K562 (cell line): ENCODE measurements at regions not wholly inside any gene's neighbourhood (a gene's known extent, or its start where the extent isn't known, plus 50 kb on each side); places are given as distances from the start of the nearest gene placed in this dataset.
"Not testable (repeated sequence)": the region's sequence is repeated elsewhere in the genome, so short reads cannot be mapped to it uniquely, and the experiment has no call there.

Experiments used
- ATAC-seq: fragments of 200-7000 bp; cut with Tn5 transposase; 3 replicates; pipeline ENCODE4 v1.9.1; 2020; ENCODE audit warnings: moderate library complexity
- BruUV-seq: library from RNA; stranded (reverse); fragments of 400-500 nt; replicated peaks from 2 replicates; lab custom pipeline; 2021; lab: Mats Ljungman, UMichigan
- CTCF ChIA-PET: fragments of 300-600 bp; formaldehyde crosslinking; extraction: SDS; loops from one replicate; lab custom pipeline; 2021; ENCODE audit warnings: low intra/inter-chr PET ratio; lab: Yijun Ruan, JAX
- POLR2A ChIA-PET: fragments of 300-600, 350-650 bp; sonication (Branson Sonifier 250); formaldehyde crosslinking; extraction: SDS; loops from one replicate; lab custom pipeline; 2021; ENCODE audit warnings: antibody characterized with exemption, inconsistent platforms; lab: Yijun Ruan, JAX
- DNase-seq, 4 experiments: peaks; one replicate each; pipeline versions ENCODE4 v3.0.0 to v3.0.0-alpha.2; 2011 to 2018; ENCODE audit warnings: low spot score in 3 of 4, mixed read lengths in 3 of 4; ENCODE audit errors: extremely low read depth in 1 of 4
- FAIRE-seq: peaks from 2 replicates; lab custom pipeline; 2011; peaks lifted over from hg19 to GRCh38; lab: Jason Lieb, UNC
- H2AFZ ChIP-seq: 2 replicates; pipeline ENCODE4 v1.6.0; 2011; ENCODE audit warnings: low read depth, low read length, control low read depth, inconsistent platforms
- H3K27ac ChIP-seq: fragments of 200-600 bp; 3 replicates; pipeline ENCODE4 v1.8.0; 2011; ENCODE audit warnings: low read depth, mild to moderate bottlenecking, control low read depth, inconsistent platforms, low read length, moderate library complexity, mixed read lengths; ENCODE audit errors: extremely low read depth
- H3K27me3 ChIP-seq, 2 experiments: fragments of 300-600 bp in 1 of 2; 2 replicates in 1 of 2; 3 replicates in 1 of 2; pipeline versions ENCODE4 v1.6.0 to v1.8.0; 2011; ENCODE audit warnings: inconsistent platforms in 2 of 2, low read length in 2 of 2, mild to moderate bottlenecking in 1 of 2, mixed read lengths in 1 of 2, moderate library complexity in 1 of 2; ENCODE audit not compliant: control insufficient read depth in 2 of 2, insufficient read depth in 2 of 2
- H3K36me3 ChIP-seq: fragments of 300-600 bp; 3 replicates; pipeline ENCODE4 v1.8.0; 2011; ENCODE audit warnings: mild to moderate bottlenecking, low read length, inconsistent platforms; ENCODE audit not compliant: control insufficient read depth, insufficient read depth
- H3K4me1 ChIP-seq, 2 experiments: fragments of 200-600 bp in 1 of 2; replicated peaks in 1 of 2; 2 replicates in 1 of 2; 3 replicates in 1 of 2; pipeline versions ENCODE4 v1.5.1 to v1.8.0; 2011; ENCODE audit warnings: inconsistent platforms in 2 of 2, low read length in 2 of 2, mild to moderate bottlenecking in 1 of 2, mixed read lengths in 1 of 2, moderate library complexity in 1 of 2; ENCODE audit not compliant: control insufficient read depth in 2 of 2, insufficient read depth in 2 of 2
- H3K4me2 ChIP-seq: 2 replicates; pipeline ENCODE4 v1.6.1; 2011; ENCODE audit warnings: low read length, control low read depth, inconsistent platforms, mixed read lengths; ENCODE audit not compliant: insufficient read depth
- H3K4me3 ChIP-seq: fragments of 200-600 bp; sonication (generic), shearing (Covaris generic); 2 replicates; pipeline ENCODE4 v1.5.1; 2016; ENCODE audit warnings: control low read depth, inconsistent platforms
- H3K79me2 ChIP-seq: fragments of 200-600 bp; 3 replicates; pipeline ENCODE4 v1.8.0; 2011; ENCODE audit warnings: low read length, inconsistent platforms; ENCODE audit not compliant: control insufficient read depth, insufficient read depth
- H3K9ac ChIP-seq, 2 experiments: 2 replicates each; pipeline versions ENCODE4 v1.6.0 to v1.6.1; 2011; ENCODE audit warnings: low read depth in 2 of 2, low read length in 2 of 2, control low read depth in 1 of 2, inconsistent platforms in 1 of 2, mild to moderate bottlenecking in 1 of 2, mixed read lengths in 1 of 2; ENCODE audit not compliant: insufficient read depth in 1 of 2
- H3K9me1 ChIP-seq: one replicate; pipeline ENCODE4 v1.6.0; 2011; ENCODE audit warnings: inconsistent platforms, mild to moderate bottlenecking, low read length, moderate library complexity; ENCODE audit not compliant: control insufficient read depth, insufficient read depth
- H3K9me3 ChIP-seq: replicated peaks from 2 replicates; pipeline ENCODE4 v1.5.1; 2011; ENCODE audit warnings: low read depth, low read length, inconsistent platforms; ENCODE audit not compliant: control insufficient read depth, insufficient read depth
- H4K20me1 ChIP-seq: replicated peaks from 2 replicates; pipeline ENCODE4 v1.6.1; 2011; ENCODE audit warnings: low read length, inconsistent platforms, mixed read lengths; ENCODE audit not compliant: control insufficient read depth, insufficient read depth
- WGBS: fragments of 100-300 bp; shearing (Covaris generic); methylation state at CpG from one replicate; pipeline ENCODE4 v1.1.6; 2016; ENCODE audit warnings: low coverage, mixed read lengths; ENCODE audit not compliant: insufficient coverage; ENCODE audit errors: missing lambda C conversion rate; 5-methylcytosine and 5-hydroxymethylcytosine counted together
- in situ Hi-C: fragments of 300-500 bp; cut with MboI; formaldehyde crosslinking; loops from 4 replicates; pipeline ENCODE4 v1.15.0; 2018; ENCODE audit warnings: inconsistent platforms, mixed read lengths
- intact Hi-C: fragments of 100-400 bp; cut with micrococcal nuclease; formaldehyde crosslinking; loops from 2 replicates; pipeline ENCODE4 v1.14.2; 2022

- H3K36me3 ChIP-seq, H4K20me1 ChIP-seq, H3K9me3 ChIP-seq, POLR2A ChIA-PET, CTCF ChIA-PET, H3K9ac ChIP-seq, H3K4me3 ChIP-seq, H3K9me1 ChIP-seq, ATAC-seq, H2AFZ ChIP-seq, intact Hi-C loops, H3K27ac ChIP-seq, DNase-seq, H3K4me2 ChIP-seq, H3K4me1 ChIP-seq, FAIRE-seq, H3K79me2 ChIP-seq, BruUV-seq, in situ Hi-C loops: not testable (repeated sequence)
- peaks cover 3 to 17% of the 10 kb centered on the region in 2 experiments; a peak in 3 of 5 replicates for H3K27me3 ChIP-seq
- 14% methylated on average over 8 of the region's 9 CpGs for WGBS
Observed at GRCh38 chrX:9405635-9406034, 59.2 kb upstream of the TBL1X start.

- intact Hi-C loops, CTCF ChIA-PET, H3K4me1 ChIP-seq, H3K27ac ChIP-seq, DNase-seq, H3K9ac ChIP-seq, H3K79me2 ChIP-seq, in situ Hi-C loops, H3K27me3 ChIP-seq, H3K36me3 ChIP-seq, H2AFZ ChIP-seq, BruUV-seq, H3K4me3 ChIP-seq, ATAC-seq, H3K9me1 ChIP-seq, POLR2A ChIA-PET, FAIRE-seq, H3K4me2 ChIP-seq, H3K9me3 ChIP-seq, H4K20me1 ChIP-seq: not testable (repeated sequence)
- WGBS: 28% methylated on average over 3 of the region's 11 CpGs
Observed at GRCh38 chrX:9410889-9411288, 54.0 kb upstream of the TBL1X start.

- H3K9ac ChIP-seq, ATAC-seq, CTCF ChIA-PET, in situ Hi-C loops, H3K36me3 ChIP-seq, H3K9me3 ChIP-seq, H3K9me1 ChIP-seq, FAIRE-seq, H3K4me2 ChIP-seq, H3K4me1 ChIP-seq, H3K27me3 ChIP-seq, H3K79me2 ChIP-seq, POLR2A ChIA-PET, intact Hi-C loops, H3K27ac ChIP-seq, BruUV-seq, H4K20me1 ChIP-seq, DNase-seq, H3K4me3 ChIP-seq, H2AFZ ChIP-seq: not testable (repeated sequence)
- 16% methylated on average over 16 of the region's 16 CpGs for WGBS
Observed at GRCh38 chrX:9411682-9412081, 53.2 kb upstream of the TBL1X start.
